ENCODE measurements at regions not wholly inside any gene's neighbourhood (a gene's known extent, or its start where the extent isn't known, plus 50 kb on each side); places are given as distances from the start of the nearest gene placed in this dataset.

DNA sequence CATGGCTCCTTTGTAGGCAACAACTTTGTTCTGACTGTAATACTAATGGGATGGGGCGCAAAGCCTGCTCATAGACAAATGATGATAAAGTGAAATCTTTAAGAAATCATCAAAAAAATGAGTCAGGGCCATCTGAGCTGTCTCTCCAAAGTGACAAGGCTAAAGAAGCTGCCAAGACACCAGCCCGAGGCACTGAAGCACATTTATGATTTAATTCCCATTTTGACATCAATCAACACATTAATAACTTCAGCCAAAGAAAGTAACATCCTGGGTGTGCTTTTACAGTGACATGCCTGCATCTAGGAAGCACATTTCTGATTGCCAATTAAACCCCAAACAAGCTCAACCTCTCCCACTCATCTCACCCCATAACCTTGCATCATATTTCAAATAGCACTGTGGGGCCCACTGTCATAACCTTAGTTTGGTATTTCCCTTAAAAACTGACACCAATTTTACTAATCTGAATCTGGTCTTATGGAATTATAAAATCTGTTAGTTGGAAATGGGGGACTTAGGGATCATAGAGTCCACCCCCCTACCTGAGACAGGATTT lies 676.6 kb downstream of the TOX3 start:
- no peak for DNase-seq (ENCODE audit: low read depth, low spot score)
- FAIRE-seq: no peak
- POLR2A ChIA-PET: no interaction called here
- BruUV-seq (replicated peaks): no TSS peak
- Histone ChIP-seq H3K9me3 (replicated peaks; ENCODE audit: control insufficient read depth, insufficient read depth, low read length) (peaks cover 4% of the 10 kb centered on the region), H3K4me3 (replicated peaks in 1 of 3; ENCODE audit: insufficient read depth in 1 of 3, low read depth in 1 of 3, low read length in 3 of 3) (no peak overlapping the region), H4K20me1 (replicated peaks; ENCODE audit: control insufficient read depth, extremely low read depth, insufficient read depth, low read length) (no peaks in the 10 kb centered on the region), H3K4me2 (ENCODE audit: insufficient read depth, low read length) (no peak overlapping the region), H2AFZ (ENCODE audit: low read depth, low read length) (no peak overlapping the region), H3K27me3 (ENCODE audit: control insufficient read depth in 2 of 2, insufficient read depth in 2 of 2, low read length in 2 of 2) (no peaks in the 10 kb centered on the region), H3K79me2 (ENCODE audit: control insufficient read depth, insufficient read depth, low read length) (no peaks in the 10 kb centered on the region), H3K9me1 (replicated peaks; ENCODE audit: control insufficient read depth, extremely low read depth, insufficient read depth, low read length) (no peaks in the 10 kb centered on the region), H3K9ac (replicated peaks; ENCODE audit: extremely low read depth, insufficient read depth, low read length) (no peak overlapping the region), H3K27ac (ENCODE audit: insufficient read depth, low read depth, low read length) (no peak overlapping the region), H3K36me3 (ENCODE audit: control insufficient read depth in 2 of 2, extremely low read depth in 1 of 2, insufficient read depth in 2 of 2, low read length in 2 of 2) (no peaks in the 10 kb centered on the region), H3K4me1 (ENCODE audit: control insufficient read depth, extremely low read depth, insufficient read depth, low read length) (no peaks in the 10 kb centered on the region)
- CTCF ChIA-PET: no interaction called here
- intact Hi-C loops (cut with micrococcal nuclease) (no loop called here), dilution Hi-C loops (cut with MboI; ENCODE audit: extremely low pct_ligation_motif_present, low sequenced_read_pairs) (no loop called here)
- TF ChIP-seq GATA2 (IDR thresholded peaks at IDR 0.05; ENCODE audit: insufficient read depth, insufficient read length, low read depth, low read length) (no peak), POLR2A (IDR thresholded peaks at IDR 0.05; ENCODE audit: low read depth, low read length) (no peak), JUN (IDR thresholded peaks at IDR 0.05; ENCODE audit: borderline replicate concordance, insufficient read depth, insufficient read length, low read depth) (no peak), FOS (IDR thresholded peaks at IDR 0.05; ENCODE audit: borderline replicate concordance, insufficient read depth, low read length) (no peak), EZH2 (IDR thresholded peaks at IDR 0.05; ENCODE audit: borderline replicate concordance, low read depth, low read length, severe bottlenecking) (no peak), MYC (IDR thresholded peaks at IDR 0.05; ENCODE audit: low read depth, low read length) (no peak), POLR2AphosphoS5 (IDR thresholded peaks at IDR 0.05; ENCODE audit: insufficient read depth, low read depth, low read length) (no peak)
- TF ChIP-seq, protein P1, sequence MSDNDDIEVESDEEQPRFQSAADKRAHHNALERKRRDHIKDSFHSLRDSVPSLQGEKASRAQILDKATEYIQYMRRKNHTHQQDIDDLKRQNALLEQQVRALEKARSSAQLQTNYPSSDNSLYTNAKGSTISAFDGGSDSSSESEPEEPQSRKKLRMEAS (IDR thresholded peaks at IDR 0.05; ENCODE audit: insufficient read depth, insufficient read length): no peak
- TF ChIP-seq, protein P2, sequence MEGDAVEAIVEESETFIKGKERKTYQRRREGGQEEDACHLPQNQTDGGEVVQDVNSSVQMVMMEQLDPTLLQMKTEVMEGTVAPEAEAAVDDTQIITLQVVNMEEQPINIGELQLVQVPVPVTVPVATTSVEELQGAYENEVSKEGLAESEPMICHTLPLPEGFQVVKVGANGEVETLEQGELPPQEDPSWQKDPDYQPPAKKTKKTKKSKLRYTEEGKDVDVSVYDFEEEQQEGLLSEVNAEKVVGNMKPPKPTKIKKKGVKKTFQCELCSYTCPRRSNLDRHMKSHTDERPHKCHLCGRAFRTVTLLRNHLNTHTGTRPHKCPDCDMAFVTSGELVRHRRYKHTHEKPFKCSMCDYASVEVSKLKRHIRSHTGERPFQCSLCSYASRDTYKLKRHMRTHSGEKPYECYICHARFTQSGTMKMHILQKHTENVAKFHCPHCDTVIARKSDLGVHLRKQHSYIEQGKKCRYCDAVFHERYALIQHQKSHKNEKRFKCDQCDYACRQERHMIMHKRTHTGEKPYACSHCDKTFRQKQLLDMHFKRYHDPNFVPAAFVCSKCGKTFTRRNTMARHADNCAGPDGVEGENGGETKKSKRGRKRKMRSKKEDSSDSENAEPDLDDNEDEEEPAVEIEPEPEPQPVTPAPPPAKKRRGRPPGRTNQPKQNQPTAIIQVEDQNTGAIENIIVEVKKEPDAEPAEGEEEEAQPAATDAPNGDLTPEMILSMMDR (IDR thresholded peaks at IDR 0.05; ENCODE audit: extremely low read depth in 1 of 2, insufficient read depth in 1 of 2, low read depth in 1 of 2, low read length in 2 of 2): no peak

Data from endothelial cell of umbilical vein (primary cell).